ENCODE measurements at regions not wholly inside any gene's neighbourhood (a gene's known extent, or its start where the extent isn't known, plus 50 kb on each side); places are given as distances from the start of the nearest gene placed in this dataset.
A peak's percentile ranks its signal among the peaks of the same experiment; 100 is the strongest.

- no peak overlapping the region for H3K4me2 ChIP-seq (ENCODE audit: low read length)
- peaks cover 37% of the 10 kb centered on the region for H3K4me1 ChIP-seq (ENCODE audit: insufficient read depth, low read length)
Observed at GRCh38 chr20:50306478-50307423, 116.1 kb downstream of the CEBPB start.

GRCh38 chr20:50308166-50308512 lies 117.5 kb downstream of the CEBPB start:
- no peaks in the 10 kb centered on the region for H3K36me3 ChIP-seq (ENCODE audit: low read depth, low read length)
- peak overlapping the region; percentile 55 for H3K4me2 ChIP-seq (ENCODE audit: low read length)
- peak overlapping the region; percentile 15; the same call in 1 of the 2 replicates for H3K4me3 ChIP-seq (ENCODE audit: low read length)
- ChIA-PET CTCF (no interaction called here), POLR2A (ENCODE audit: unreplicated experiment) (no interaction called here)
- H3F3A ChIP-seq (ENCODE audit: low read length, unreplicated experiment): no peaks in the 10 kb centered on the region
- peak overlapping the region; percentile 64 for H3K9ac ChIP-seq (ENCODE audit: low read length)
- ATAC-seq: no peak
- H2AFZ ChIP-seq (ENCODE audit: low read length): peak overlapping the region; percentile 42
- no peaks in the 10 kb centered on the region for H3K79me2 ChIP-seq (ENCODE audit: low read length)
- H3K9me2 ChIP-seq (replicated peaks; ENCODE audit: low read length): no peaks in the 10 kb centered on the region
- TF ChIP-seq, protein P1, sequence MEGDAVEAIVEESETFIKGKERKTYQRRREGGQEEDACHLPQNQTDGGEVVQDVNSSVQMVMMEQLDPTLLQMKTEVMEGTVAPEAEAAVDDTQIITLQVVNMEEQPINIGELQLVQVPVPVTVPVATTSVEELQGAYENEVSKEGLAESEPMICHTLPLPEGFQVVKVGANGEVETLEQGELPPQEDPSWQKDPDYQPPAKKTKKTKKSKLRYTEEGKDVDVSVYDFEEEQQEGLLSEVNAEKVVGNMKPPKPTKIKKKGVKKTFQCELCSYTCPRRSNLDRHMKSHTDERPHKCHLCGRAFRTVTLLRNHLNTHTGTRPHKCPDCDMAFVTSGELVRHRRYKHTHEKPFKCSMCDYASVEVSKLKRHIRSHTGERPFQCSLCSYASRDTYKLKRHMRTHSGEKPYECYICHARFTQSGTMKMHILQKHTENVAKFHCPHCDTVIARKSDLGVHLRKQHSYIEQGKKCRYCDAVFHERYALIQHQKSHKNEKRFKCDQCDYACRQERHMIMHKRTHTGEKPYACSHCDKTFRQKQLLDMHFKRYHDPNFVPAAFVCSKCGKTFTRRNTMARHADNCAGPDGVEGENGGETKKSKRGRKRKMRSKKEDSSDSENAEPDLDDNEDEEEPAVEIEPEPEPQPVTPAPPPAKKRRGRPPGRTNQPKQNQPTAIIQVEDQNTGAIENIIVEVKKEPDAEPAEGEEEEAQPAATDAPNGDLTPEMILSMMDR (conservative IDR thresholded peaks at IDR 0.05; ENCODE audit: low read depth, low read length): no peak
- TF ChIP-seq EZH2phosphoT487 (IDR thresholded peaks at IDR 0.05; ENCODE audit: borderline replicate concordance, low read length): no peak
- no peak for TF ChIP-seq EZH2 (IDR thresholded peaks at IDR 0.05; ENCODE audit: low read length, unreplicated experiment)
- BruUV-seq (replicated peaks): TSS peak; percentile 75
- no peaks in the 10 kb centered on the region for H3K9me3 ChIP-seq (ENCODE audit: low read length)
- H3K27me3 ChIP-seq (ENCODE audit: low read length): no peaks in the 10 kb centered on the region
- DNase-seq: no peak
- H3K27ac ChIP-seq (ENCODE audit: low read length): peak overlapping the region; percentile 89
- no peaks in the 10 kb centered on the region for H4K20me1 ChIP-seq (ENCODE audit: low read length)
- H3K4me1 ChIP-seq (ENCODE audit: insufficient read depth, low read length): peaks cover 51% of the 10 kb centered on the region
- intact Hi-C loops (cut with micrococcal nuclease): loop anchor here (5.0 kb wide), 2 partner anchors 116 to 154 kb away; partner anchors contain the start of gene CEBPB

More at GRCh38 chr20:50306478-50307423, 116.1 kb downstream of the CEBPB start:
- intact Hi-C loops (cut with micrococcal nuclease): loop anchor here (5.0 kb wide), 2 partner anchors 114 to 156 kb away; partner anchors contain the start of gene CEBPB
- Histone ChIP-seq H3K4me3 (ENCODE audit: low read length) (no peak overlapping the region), H3K79me2 (ENCODE audit: low read length) (no peaks in the 10 kb centered on the region), H3K9me3 (ENCODE audit: low read length) (no peaks in the 10 kb centered on the region), H3K36me3 (ENCODE audit: low read depth, low read length) (no peaks in the 10 kb centered on the region), H2AFZ (ENCODE audit: low read length) (no peak overlapping the region), H4K20me1 (ENCODE audit: low read length) (no peaks in the 10 kb centered on the region), H3F3A (ENCODE audit: low read length, unreplicated experiment) (no peaks in the 10 kb centered on the region), H3K9ac (ENCODE audit: low read length) (no peak overlapping the region), H3K9me2 (replicated peaks; ENCODE audit: low read length) (no peaks in the 10 kb centered on the region), H3K27ac (ENCODE audit: low read length) (peak overlapping the region; percentile 23; the same call in 1 of the 2 replicates), H3K27me3 (ENCODE audit: low read length) (no peaks in the 10 kb centered on the region)
- ATAC-seq: no peak
- no peak for DNase-seq
- TF ChIP-seq, protein P1 (conservative IDR thresholded peaks at IDR 0.05; ENCODE audit: low read depth, low read length): no peak
- no peak for TF ChIP-seq EZH2 (IDR thresholded peaks at IDR 0.05; ENCODE audit: low read length, unreplicated experiment)
- no TSS peak for BruUV-seq (replicated peaks)
- ChIA-PET POLR2A (ENCODE audit: unreplicated experiment) (no interaction called here), CTCF (no interaction called here)
